ENCODE measurements at regions not wholly inside any gene's neighbourhood (a gene's known extent, or its start where the extent isn't known, plus 50 kb on each side); places are given as distances from the start of the nearest gene placed in this dataset.

- no peak for DNase-seq (ENCODE audit: low spot score)
Measured at GRCh38 chr7:46440186-46440585, 519.1 kb upstream of the IGFBP3 start.

- DNase-seq (ENCODE audit: low spot score): no peak
Measured at GRCh38 chr7:46432708-46433107, 511.6 kb upstream of the IGFBP3 start.

GRCh38 chr7:46428295-46428694 lies 507.2 kb upstream of the IGFBP3 start:
- DNase-seq (ENCODE audit: low spot score): no peak

- no peak for DNase-seq (ENCODE audit: low spot score)
Measured at GRCh38 chr7:46424934-46425333, 503.9 kb upstream of the IGFBP3 start.

- no peak for DNase-seq (ENCODE audit: low spot score)
Measured at GRCh38 chr7:46421441-46422230, 500.6 kb upstream of the IGFBP3 start.

GRCh38 chr7:46414946-46415345 lies 493.9 kb upstream of the IGFBP3 start:
- no peak for DNase-seq (ENCODE audit: low spot score)

GRCh38 chr7:46411236-46411635 lies 490.2 kb upstream of the IGFBP3 start:
- DNase-seq (ENCODE audit: low spot score): no peak

GRCh38 chr7:46407125-46407524 lies 486.1 kb upstream of the IGFBP3 start:
- DNase-seq (ENCODE audit: low spot score): no peak

- DNase-seq (ENCODE audit: low spot score): peak; percentile 7
Measured at GRCh38 chr7:46397591-46397990, 476.5 kb upstream of the IGFBP3 start.

GRCh38 chr7:46396481-46396880 lies 475.4 kb upstream of the IGFBP3 start:
- no peak for DNase-seq (ENCODE audit: low spot score)

GRCh38 chr7:46393142-46393541 lies 472.1 kb upstream of the IGFBP3 start:
- DNase-seq (ENCODE audit: low spot score): no peak

- DNase-seq (ENCODE audit: low spot score): no peak
Measured at GRCh38 chr7:46391231-46392201, 470.4 kb upstream of the IGFBP3 start.

GRCh38 chr7:46390042-46390441 lies 469.0 kb upstream of the IGFBP3 start:
- no peak for DNase-seq (ENCODE audit: low spot score)

GRCh38 chr7:46389146-46389545 lies 468.1 kb upstream of the IGFBP3 start:
- no peak for DNase-seq (ENCODE audit: low spot score)

- DNase-seq (ENCODE audit: low spot score): peak; percentile 58
Measured at GRCh38 chr7:46387646-46388045, 466.6 kb upstream of the IGFBP3 start.

GRCh38 chr7:46386428-46387399 lies 465.6 kb upstream of the IGFBP3 start:
- DNase-seq (ENCODE audit: low spot score): peak; percentile 19

GRCh38 chr7:46385662-46386309 lies 464.7 kb upstream of the IGFBP3 start:
- peak; percentile 86 for DNase-seq (ENCODE audit: low spot score)

GRCh38 chr7:46383605-46384004 lies 462.5 kb upstream of the IGFBP3 start:
- DNase-seq (ENCODE audit: low spot score): peak; percentile 67

GRCh38 chr7:46369933-46370654 lies 449.0 kb upstream of the IGFBP3 start:
- DNase-seq (ENCODE audit: low spot score): peak; percentile 14

GRCh38 chr7:46368871-46369270 lies 447.8 kb upstream of the IGFBP3 start:
- DNase-seq (ENCODE audit: low spot score): no peak

- DNase-seq (ENCODE audit: low spot score): no peak
Measured at GRCh38 chr7:46366526-46366925, 445.5 kb upstream of the IGFBP3 start.

All from kidney tubule cell (primary cell).